DOHH2 (cell line): ENCODE measurements at regions not wholly inside any gene's neighbourhood (a gene's known extent, or its start where the extent isn't known, plus 50 kb on each side); places are given as distances from the start of the nearest gene placed in this dataset.

Source experiments
- CTCF ChIP-seq: fragments of 200-600 bp; sonication (generic); IDR thresholded peaks from one replicate; pipeline ENCODE4 v1.5.1; 2014; ENCODE audit warnings: antibody characterized with exemption, mild to moderate bottlenecking, low read depth, low read length; ENCODE audit not compliant: poor library complexity, severe bottlenecking
- EZH2phosphoT487 ChIP-seq: fragments of 200-600 bp; sonication (generic); IDR thresholded peaks from 2 replicates; pipeline ENCODE4 v1.6.1; 2017; ENCODE audit warnings: borderline replicate concordance, mild to moderate bottlenecking, antibody characterized with exemption, low read length, moderate library complexity, mixed read lengths

- TF ChIP-seq CTCF (no peak), EZH2phosphoT487 (no peak)
Measured at GRCh38 chr3:150038830-150039229, 68.1 kb upstream of the PFN2 start.
